ENCODE measurements at regions not wholly inside any gene's neighbourhood (a gene's known extent, or its start where the extent isn't known, plus 50 kb on each side); places are given as distances from the start of the nearest gene placed in this dataset.

DNA sequence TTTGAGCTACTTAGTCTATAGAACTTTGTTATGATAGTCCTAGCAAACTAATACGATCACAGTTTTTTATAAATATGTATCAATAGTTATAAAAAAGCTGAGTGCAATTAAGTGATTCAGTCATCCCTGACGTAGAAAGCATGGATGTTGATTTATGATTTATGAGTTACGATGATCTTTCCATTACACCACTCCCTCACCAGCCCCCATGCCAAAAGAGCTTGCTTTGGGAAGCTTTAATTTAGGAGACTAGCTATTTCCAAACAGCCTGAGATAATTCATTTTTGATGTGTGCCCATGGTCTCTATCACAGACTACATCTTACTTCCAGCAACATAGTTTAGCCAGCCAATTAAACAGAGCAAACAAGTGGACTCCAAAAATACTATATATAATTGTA, 256.8 kb downstream of the GABRG2 start:
- no peak overlapping the region for H3K27ac ChIP-seq (ENCODE audit: low read length)
- ATAC-seq (no peak), DNase-seq (no peak)
- no peaks in the 10 kb centered on the region for H3K4me1 ChIP-seq (ENCODE audit: control insufficient read depth, insufficient read depth, low read length)
- H3K4me3 ChIP-seq (ENCODE audit: low read length) = no peak overlapping the region
- no peaks in the 10 kb centered on the region for H3K9me3 ChIP-seq (ENCODE audit: control insufficient read depth, low read length)
- WGBS = 62% methylated on average over 3 of the region's 3 CpGs
- no peaks in the 10 kb centered on the region for H3K27me3 ChIP-seq (ENCODE audit: control insufficient read depth, insufficient read depth)
- intact Hi-C loops (cut with DNase I) = no loop called here

- H3K4me3 ChIP-seq (ENCODE audit: low read length) = no peak overlapping the region
- WGBS = 38% methylated on average over 3 of the region's 3 CpGs
- no peaks in the 10 kb centered on the region for H3K4me1 ChIP-seq (ENCODE audit: control insufficient read depth, insufficient read depth, low read length)
- no peaks in the 10 kb centered on the region for H3K27me3 ChIP-seq (ENCODE audit: control insufficient read depth, insufficient read depth)
- intact Hi-C loops (cut with DNase I) = no loop called here
- DNase-seq (no peak), ATAC-seq (peak; percentile 29 to 91)
- H3K27ac ChIP-seq (ENCODE audit: low read length) = no peak overlapping the region
- H3K9me3 ChIP-seq (ENCODE audit: control insufficient read depth, low read length) = no peaks in the 10 kb centered on the region
These were observed 257.7 kb downstream of the GABRG2 start for GRCh38 chr5:162325143-162325727.

DNA sequence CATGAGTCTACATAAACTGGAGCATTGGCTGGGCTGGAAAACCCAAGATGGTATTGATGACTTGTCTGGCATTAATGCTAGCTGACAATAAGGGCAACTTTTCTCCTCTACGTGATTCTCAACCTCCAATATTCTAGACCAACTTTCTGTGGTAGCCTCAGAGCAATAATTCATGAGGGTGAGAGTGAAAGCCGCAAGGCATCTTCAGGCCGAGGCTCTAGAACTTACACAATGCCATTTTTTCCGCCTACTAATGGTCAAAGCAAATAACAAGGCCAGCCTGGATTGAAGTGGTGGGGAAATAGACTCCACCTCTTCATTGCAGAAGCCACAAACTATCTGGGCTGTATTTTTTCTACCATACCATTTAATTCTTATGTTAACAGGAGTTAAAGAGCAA, 267.4 kb downstream of the GABRG2 start:
- Histone ChIP-seq H3K4me3 (ENCODE audit: low read length) (no peak overlapping the region), H3K9me3 (ENCODE audit: control insufficient read depth, low read length) (no peaks in the 10 kb centered on the region), H3K27ac (ENCODE audit: low read length) (no peak overlapping the region), H3K27me3 (ENCODE audit: control insufficient read depth, insufficient read depth) (no peaks in the 10 kb centered on the region), H3K4me1 (ENCODE audit: control insufficient read depth, insufficient read depth, low read length) (no peaks in the 10 kb centered on the region)
- ATAC-seq (no peak), DNase-seq (no peak)
- intact Hi-C loops (cut with DNase I) = no loop called here
- 84% methylated on average over 4 of the region's 4 CpGs for WGBS

DNA sequence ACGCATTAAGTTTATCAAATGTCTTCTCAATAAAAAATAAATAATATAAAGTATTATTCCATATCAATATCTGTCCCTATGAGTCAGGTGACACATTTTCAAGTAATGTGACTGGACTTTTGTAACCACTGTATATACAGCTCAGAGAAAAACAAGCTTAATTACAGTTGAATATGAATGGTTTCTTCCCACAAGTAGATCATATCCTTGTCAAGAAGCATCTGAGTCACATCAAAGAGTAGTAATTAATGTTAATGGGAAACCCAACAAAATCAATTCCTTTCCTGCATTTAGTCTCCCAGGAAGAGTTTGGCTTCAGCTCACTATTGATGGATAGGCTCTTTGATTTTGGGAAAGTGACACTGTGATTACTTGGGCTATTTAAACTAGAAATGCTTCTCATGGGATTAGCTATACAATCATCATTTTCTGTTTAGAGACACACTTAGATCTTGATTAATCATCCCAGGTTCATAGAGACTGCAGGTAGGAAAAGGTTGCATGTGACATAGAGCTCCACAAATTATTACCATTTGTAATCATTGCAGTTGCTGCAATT, 292.9 kb downstream of the GABRG2 start:
- Histone ChIP-seq H3K27me3 (ENCODE audit: control insufficient read depth, insufficient read depth) (no peaks in the 10 kb centered on the region), H3K4me1 (ENCODE audit: control insufficient read depth, insufficient read depth, low read length) (no peaks in the 10 kb centered on the region), H3K27ac (ENCODE audit: low read length) (no peak overlapping the region), H3K9me3 (ENCODE audit: control insufficient read depth, low read length) (no peaks in the 10 kb centered on the region), H3K4me3 (ENCODE audit: low read length) (no peak overlapping the region)
- no peak for DNase-seq
- intact Hi-C loops (cut with DNase I) = no loop called here
- WGBS = 0% methylated on average over 1 of the region's 1 CpG
- ATAC-seq = no peak

GRCh38 chr5:162372256-162372655, 304.7 kb downstream of the GABRG2 start:
- DNase-seq = peak in 1 of 3 donors; percentile 45

DNA sequence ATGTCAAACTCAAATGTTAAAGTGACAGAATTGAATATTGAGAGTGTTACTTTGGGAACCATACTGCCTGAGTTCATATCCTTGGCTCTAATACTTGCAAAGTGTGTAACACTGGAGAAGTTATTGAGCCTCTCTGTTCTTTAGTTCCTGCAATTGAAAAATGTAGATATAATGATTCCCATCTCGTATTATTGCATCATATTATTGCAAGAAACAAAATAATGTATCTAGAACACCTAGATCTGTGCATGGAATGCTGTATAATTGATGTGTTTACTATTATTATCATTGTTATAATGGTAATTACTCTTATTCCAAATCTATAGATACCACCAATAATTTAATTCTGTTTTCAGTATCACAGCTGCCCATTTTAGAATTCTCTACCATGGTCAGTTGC, 310.3 kb downstream of the GABRG2 start:
- DNase-seq (no peak), ATAC-seq (no peak)
- intact Hi-C loops (cut with DNase I) = no loop called here
- H3K4me3 ChIP-seq (ENCODE audit: low read length) = no peak overlapping the region
- H3K9me3 ChIP-seq (ENCODE audit: control insufficient read depth, low read length) = no peaks in the 10 kb centered on the region
- 44% methylated on average over 1 of the region's 1 CpG for WGBS
- H3K4me1 ChIP-seq (ENCODE audit: control insufficient read depth, insufficient read depth, low read length) = no peaks in the 10 kb centered on the region
- no peak overlapping the region for H3K27ac ChIP-seq (ENCODE audit: low read length)
- no peaks in the 10 kb centered on the region for H3K27me3 ChIP-seq (ENCODE audit: control insufficient read depth, insufficient read depth)

More at GRCh38 chr5:162372256-162372655, 304.7 kb downstream of the GABRG2 start:
- Histone ChIP-seq H3K4me1 (ENCODE audit: control insufficient read depth, insufficient read depth, low read length) (no peaks in the 10 kb centered on the region), H3K9me3 (ENCODE audit: control insufficient read depth, low read length) (no peaks in the 10 kb centered on the region), H3K4me3 (ENCODE audit: low read length) (no peak overlapping the region), H3K27ac (ENCODE audit: low read length) (no peak overlapping the region), H3K27me3 (ENCODE audit: control insufficient read depth, insufficient read depth) (no peaks in the 10 kb centered on the region)
- ATAC-seq = no peak
- intact Hi-C loops (cut with DNase I) = no loop called here
- WGBS = 34% methylated on average over 3 of the region's 3 CpGs

DNA sequence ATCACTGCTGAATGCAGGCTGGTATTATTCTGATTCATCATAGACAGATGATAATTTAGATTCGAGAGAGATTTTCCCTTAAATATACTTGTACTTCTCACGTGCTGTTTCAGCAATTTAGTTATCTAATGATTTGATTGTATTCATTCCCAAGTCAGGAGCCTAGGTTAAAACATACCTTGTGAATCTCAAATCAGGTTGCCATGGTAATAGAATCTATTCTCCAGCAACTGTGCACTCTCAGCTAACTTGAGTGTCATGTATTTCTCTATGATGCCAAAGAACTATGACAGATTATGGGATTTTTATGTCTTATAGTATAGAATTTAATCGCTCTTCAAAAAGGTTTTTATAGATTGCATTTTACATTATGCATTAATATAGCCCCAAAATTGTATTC, 315.3 kb downstream of the GABRG2 start:
- no peaks in the 10 kb centered on the region for H3K9me3 ChIP-seq (ENCODE audit: control insufficient read depth, low read length)
- H3K27ac ChIP-seq (ENCODE audit: low read length) = no peak overlapping the region
- 74% methylated on average over 3 of the region's 3 CpGs for WGBS
- no peak overlapping the region for H3K4me3 ChIP-seq (ENCODE audit: low read length)
- intact Hi-C loops (cut with DNase I) = no loop called here
- DNase-seq (no peak), ATAC-seq (no peak)
- no peaks in the 10 kb centered on the region for H3K27me3 ChIP-seq (ENCODE audit: control insufficient read depth, insufficient read depth)
- no peaks in the 10 kb centered on the region for H3K4me1 ChIP-seq (ENCODE audit: control insufficient read depth, insufficient read depth, low read length)

GRCh38 chr5:162384225-162384624, 316.7 kb downstream of the GABRG2 start:
- H3K4me3 ChIP-seq (ENCODE audit: low read length) = no peak overlapping the region
- intact Hi-C loops (cut with DNase I) = no loop called here
- ATAC-seq (no peak), DNase-seq (no peak)
- H3K9me3 ChIP-seq (ENCODE audit: control insufficient read depth, low read length) = no peaks in the 10 kb centered on the region
- no peak overlapping the region for H3K27ac ChIP-seq (ENCODE audit: low read length)
- WGBS = 55% methylated on average over 2 of the region's 2 CpGs
- H3K4me1 ChIP-seq (ENCODE audit: control insufficient read depth, insufficient read depth, low read length) = no peaks in the 10 kb centered on the region
- no peaks in the 10 kb centered on the region for H3K27me3 ChIP-seq (ENCODE audit: control insufficient read depth, insufficient read depth)

GRCh38 chr5:162391833-162392232, 324.3 kb downstream of the GABRG2 start:
- H3K27me3 ChIP-seq (ENCODE audit: control insufficient read depth, insufficient read depth) = no peaks in the 10 kb centered on the region
- no peaks in the 10 kb centered on the region for H3K4me1 ChIP-seq (ENCODE audit: control insufficient read depth, insufficient read depth, low read length)
- ATAC-seq = no peak
- no peak overlapping the region for H3K4me3 ChIP-seq (ENCODE audit: low read length)
- DNase-seq = no peak
- 67% methylated on average over 4 of the region's 4 CpGs for WGBS
- no peak overlapping the region for H3K27ac ChIP-seq (ENCODE audit: low read length)
- peaks cover 3% of the 10 kb centered on the region for H3K9me3 ChIP-seq (ENCODE audit: control insufficient read depth, low read length)
- intact Hi-C loops (cut with DNase I) = no loop called here

DNA sequence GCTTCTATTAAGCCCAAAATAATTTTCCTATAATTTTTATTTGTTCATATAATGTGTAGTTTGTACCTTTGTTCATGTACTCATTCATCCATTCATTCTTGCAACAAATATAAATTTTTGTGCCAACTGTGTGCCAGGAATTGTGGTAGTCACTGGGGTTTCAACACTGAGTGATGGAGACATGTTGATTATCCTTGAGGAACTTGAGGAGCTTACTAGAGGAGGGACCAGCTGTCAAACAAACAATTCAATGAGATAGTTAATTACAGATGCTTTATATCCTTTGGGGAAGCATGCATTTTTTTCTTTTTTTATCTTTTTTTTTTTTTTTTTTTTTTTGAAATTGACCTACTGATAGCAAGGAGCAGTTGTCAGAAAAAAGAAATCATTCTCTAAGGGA, 324.8 kb downstream of the GABRG2 start:
- DNase-seq (no peak), ATAC-seq (no peak)
- intact Hi-C loops (cut with DNase I) = no loop called here
- no peaks in the 10 kb centered on the region for H3K27me3 ChIP-seq (ENCODE audit: control insufficient read depth, insufficient read depth)
- no peaks in the 10 kb centered on the region for H3K4me1 ChIP-seq (ENCODE audit: control insufficient read depth, insufficient read depth, low read length)
- no peak overlapping the region for H3K4me3 ChIP-seq (ENCODE audit: low read length)
- no peak overlapping the region for H3K27ac ChIP-seq (ENCODE audit: low read length)
- peaks cover 3% of the 10 kb centered on the region for H3K9me3 ChIP-seq (ENCODE audit: control insufficient read depth, low read length)

GRCh38 chr5:162393534-162393933, 326.0 kb downstream of the GABRG2 start:
- intact Hi-C loops (cut with DNase I) = no loop called here
- peaks cover 3% of the 10 kb centered on the region for H3K9me3 ChIP-seq (ENCODE audit: control insufficient read depth, low read length)
- no peaks in the 10 kb centered on the region for H3K4me1 ChIP-seq (ENCODE audit: control insufficient read depth, insufficient read depth, low read length)
- ATAC-seq (no peak), DNase-seq (no peak)
- 74% methylated on average over 4 of the region's 4 CpGs for WGBS
- H3K27ac ChIP-seq (ENCODE audit: low read length) = no peak overlapping the region
- no peaks in the 10 kb centered on the region for H3K27me3 ChIP-seq (ENCODE audit: control insufficient read depth, insufficient read depth)
- H3K4me3 ChIP-seq (ENCODE audit: low read length) = no peak overlapping the region

DNA sequence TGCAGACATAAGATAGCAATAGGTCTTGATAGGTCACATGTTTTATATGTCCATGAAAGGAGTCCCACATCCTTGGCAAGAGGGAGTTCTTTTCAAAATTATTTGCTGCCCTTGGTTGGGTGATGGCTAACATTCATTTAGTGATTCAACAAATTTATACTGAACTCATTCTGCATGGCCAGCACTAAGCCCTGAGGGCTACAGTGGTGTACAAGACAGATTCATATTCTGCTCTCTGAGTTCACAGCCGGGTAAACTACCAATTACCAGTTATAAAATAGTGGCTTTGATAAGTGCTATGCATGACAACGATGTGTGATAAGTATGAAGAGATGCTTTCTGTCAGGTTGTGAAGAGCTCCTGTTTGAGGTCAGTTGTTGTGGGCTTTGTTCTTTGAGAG, 340.0 kb downstream of the GABRG2 start:
- no peak for ATAC-seq
- no peak overlapping the region for H3K27ac ChIP-seq (ENCODE audit: low read length)
- DNase-seq = no peak
- H3K4me3 ChIP-seq (ENCODE audit: low read length) = no peak overlapping the region
- H3K4me1 ChIP-seq (ENCODE audit: control insufficient read depth, insufficient read depth, low read length) = no peaks in the 10 kb centered on the region
- intact Hi-C loops (cut with DNase I) = no loop called here
- H3K27me3 ChIP-seq (ENCODE audit: control insufficient read depth, insufficient read depth) = no peaks in the 10 kb centered on the region
- H3K9me3 ChIP-seq (ENCODE audit: control insufficient read depth, low read length) = no peaks in the 10 kb centered on the region
- 55% methylated on average over 2 of the region's 2 CpGs for WGBS
